Vagina (tissue), 2 donors: ENCODE measurements at regions not wholly inside any gene's neighbourhood (a gene's known extent, or its start where the extent isn't known, plus 50 kb on each side); places are given as distances from the start of the nearest gene placed in this dataset.

ENCODE experiments used
- POLR2A ChIP-seq, 2 donors: fragments of 450-650 bp; IDR thresholded peaks; one replicate each; pipeline ENCODE4 v1.6.1; 2017; ENCODE audit warnings: antibody characterized with exemption in 2 of 2, mild to moderate bottlenecking in 2 of 2, moderate library complexity in 2 of 2
- TF ChIP-seq, protein P1 (sequence below), 3 experiments: fragments of 450-650 bp in 2 of 3; fragments of 200-600 bp in 1 of 3; sonication (generic) in 1 of 3; IDR thresholded peaks; one replicate each; pipeline ENCODE4 v1.5.1; 2017 to 2019; ENCODE audit warnings: antibody characterized with exemption in 3 of 3, mild to moderate bottlenecking in 2 of 3, moderate library complexity in 2 of 3

- TF ChIP-seq, protein P1, sequence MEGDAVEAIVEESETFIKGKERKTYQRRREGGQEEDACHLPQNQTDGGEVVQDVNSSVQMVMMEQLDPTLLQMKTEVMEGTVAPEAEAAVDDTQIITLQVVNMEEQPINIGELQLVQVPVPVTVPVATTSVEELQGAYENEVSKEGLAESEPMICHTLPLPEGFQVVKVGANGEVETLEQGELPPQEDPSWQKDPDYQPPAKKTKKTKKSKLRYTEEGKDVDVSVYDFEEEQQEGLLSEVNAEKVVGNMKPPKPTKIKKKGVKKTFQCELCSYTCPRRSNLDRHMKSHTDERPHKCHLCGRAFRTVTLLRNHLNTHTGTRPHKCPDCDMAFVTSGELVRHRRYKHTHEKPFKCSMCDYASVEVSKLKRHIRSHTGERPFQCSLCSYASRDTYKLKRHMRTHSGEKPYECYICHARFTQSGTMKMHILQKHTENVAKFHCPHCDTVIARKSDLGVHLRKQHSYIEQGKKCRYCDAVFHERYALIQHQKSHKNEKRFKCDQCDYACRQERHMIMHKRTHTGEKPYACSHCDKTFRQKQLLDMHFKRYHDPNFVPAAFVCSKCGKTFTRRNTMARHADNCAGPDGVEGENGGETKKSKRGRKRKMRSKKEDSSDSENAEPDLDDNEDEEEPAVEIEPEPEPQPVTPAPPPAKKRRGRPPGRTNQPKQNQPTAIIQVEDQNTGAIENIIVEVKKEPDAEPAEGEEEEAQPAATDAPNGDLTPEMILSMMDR (IDR thresholded peaks at IDR 0.05) = no peak
- TF ChIP-seq POLR2A (IDR thresholded peaks at IDR 0.05) = no peak
Measured at GRCh38 chr5:158477214-158477613, 618.3 kb upstream of the CLINT1 start.
